Renal pelvis (tissue), 1 donor: ENCODE measurements at regions not wholly inside any gene's neighbourhood (a gene's known extent, or its start where the extent isn't known, plus 50 kb on each side); places are given as distances from the start of the nearest gene placed in this dataset.
"Not testable (repeated sequence)": the region's sequence is repeated elsewhere in the genome, so short reads cannot be mapped to it uniquely, and the experiment has no call there.

Experiments
- DNase-seq: peaks from one replicate; pipeline ENCODE4 v3.0.0-alpha.2; 2013

DNA sequence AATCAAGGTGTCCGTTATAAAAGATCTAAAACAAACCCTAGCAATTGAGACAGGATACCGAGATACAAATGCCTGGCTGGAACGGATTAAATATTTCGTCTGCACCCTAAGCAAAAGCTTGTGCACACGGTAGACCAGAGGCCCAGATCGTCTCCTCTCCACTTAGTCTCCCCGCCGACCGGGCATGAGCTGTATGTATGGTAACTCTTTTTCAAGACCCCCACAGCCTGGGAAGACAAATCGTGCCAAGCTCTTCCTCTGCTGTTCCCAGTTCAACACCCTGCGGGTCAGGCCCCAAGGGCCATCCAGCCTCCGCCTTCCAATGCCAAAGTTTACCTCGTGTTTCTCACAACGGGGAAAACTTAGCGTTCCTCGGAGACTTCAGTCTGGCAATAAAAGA is 285.7 kb upstream of the GALNT17 start:
- DNase-seq, result no peak

- no peak for DNase-seq
Observed at GRCh38 chr7:70849580-70850235, 282.2 kb upstream of the GALNT17 start.

DNA sequence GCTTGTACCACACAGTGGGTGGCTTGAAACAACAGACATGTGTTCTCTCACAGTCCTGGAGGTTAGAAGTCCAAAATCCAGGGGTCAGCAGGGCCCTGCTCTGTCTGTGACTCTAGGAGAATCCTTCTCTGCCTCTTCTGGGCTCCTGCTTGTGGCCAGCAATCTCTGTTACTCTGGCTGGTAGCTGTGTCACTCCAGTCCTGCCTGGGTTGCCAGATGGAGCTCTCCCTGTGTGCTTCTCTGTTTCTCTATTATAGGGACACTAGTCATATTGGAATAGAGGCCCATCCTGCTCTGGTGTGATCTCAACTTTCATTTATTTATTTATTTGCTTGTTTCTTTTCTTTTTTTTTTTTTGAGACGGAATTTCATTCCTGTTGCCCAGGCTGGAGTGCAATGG is 276.6 kb upstream of the GALNT17 start:
- no peak for DNase-seq

GRCh38 chr7:70856901-70857630 is 274.9 kb upstream of the GALNT17 start:
- peak; percentile 69 for DNase-seq

GRCh38 chr7:70857793-70858545 is 274.0 kb upstream of the GALNT17 start:
- no peak for DNase-seq

DNA sequence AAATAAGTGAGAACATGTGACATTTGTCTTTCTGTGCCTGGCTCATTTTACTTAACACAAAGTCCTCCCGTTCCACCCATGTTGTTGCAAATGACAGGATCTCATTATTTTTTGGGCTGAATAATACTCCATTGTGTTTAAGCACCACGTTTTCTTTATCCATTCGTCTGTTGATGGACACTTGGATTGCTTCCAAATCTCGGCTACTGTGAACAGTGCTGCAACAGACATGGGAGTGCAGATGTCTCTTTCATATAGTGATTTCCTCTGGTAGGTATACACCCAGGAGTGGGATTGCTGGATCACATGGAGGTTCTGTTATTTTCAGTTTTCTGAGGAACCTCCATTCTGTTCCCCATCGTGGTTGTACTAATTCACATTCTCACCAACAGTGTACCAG is 264.4 kb upstream of the GALNT17 start:
- DNase-seq, result no peak

- no peak for DNase-seq
Observed at GRCh38 chr7:70870349-70870748, 261.6 kb upstream of the GALNT17 start.

DNA sequence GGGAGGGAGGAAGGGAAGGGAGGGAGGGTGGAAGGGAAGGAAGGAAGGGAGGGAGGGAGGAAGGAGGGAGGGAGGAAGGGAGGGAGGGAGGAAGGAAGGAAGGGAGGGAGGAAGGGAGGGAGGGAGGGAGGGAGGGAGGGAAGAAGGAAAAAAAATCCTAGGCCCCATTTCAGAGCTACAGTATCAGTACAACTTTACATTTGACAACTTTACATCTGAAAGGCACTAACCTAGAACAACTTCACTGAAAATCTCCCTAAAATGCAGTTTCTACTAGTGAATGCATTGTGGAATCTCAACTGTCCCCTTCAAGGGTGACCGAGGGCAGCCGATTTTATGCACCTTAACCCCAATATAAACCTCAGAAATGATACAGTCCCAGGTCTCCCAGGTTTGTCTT is 259.8 kb upstream of the GALNT17 start:
- DNase-seq, result no peak

- no peak for DNase-seq
Observed at GRCh38 chr7:70881167-70881847, 250.6 kb upstream of the GALNT17 start.

- DNase-seq, result no peak
Observed at GRCh38 chr7:70883750-70884439, 248.0 kb upstream of the GALNT17 start.

DNA sequence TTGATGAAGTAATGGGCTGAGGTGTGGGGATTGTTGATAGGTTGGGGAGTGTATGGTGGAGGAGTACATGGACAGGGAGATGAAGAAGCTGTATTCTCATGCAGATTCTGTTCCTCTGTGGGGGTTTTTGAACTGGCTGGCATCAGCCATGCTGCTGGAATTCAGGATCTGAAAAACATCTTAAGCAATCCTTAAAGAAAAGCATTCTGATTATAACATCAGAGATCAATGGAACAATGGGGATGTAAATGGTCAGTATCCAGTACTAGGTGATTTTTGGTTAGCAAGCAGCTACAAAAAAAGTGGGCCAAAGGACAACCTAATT is 247.5 kb upstream of the GALNT17 start:
- no peak for DNase-seq

DNA sequence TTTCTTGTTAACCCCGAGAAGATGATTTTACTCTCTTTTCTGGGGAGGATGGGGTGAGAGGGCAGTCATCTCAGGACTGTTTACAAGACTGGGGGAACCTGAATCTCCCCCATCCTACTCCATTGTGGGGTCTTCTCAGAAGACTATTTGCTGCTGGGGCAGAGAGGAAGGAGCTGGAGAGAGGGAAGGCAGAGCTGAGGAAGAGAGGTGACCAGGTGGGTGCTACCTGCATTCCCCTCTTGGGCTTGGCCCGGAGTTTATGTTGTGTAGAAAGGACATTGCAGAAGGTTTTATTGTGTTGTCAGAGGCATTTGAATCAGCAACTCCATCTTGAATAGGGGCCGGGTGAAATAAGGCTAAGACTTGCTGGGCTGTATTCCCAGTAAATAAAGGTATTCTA is 247.1 kb upstream of the GALNT17 start:
- no peak for DNase-seq

DNA sequence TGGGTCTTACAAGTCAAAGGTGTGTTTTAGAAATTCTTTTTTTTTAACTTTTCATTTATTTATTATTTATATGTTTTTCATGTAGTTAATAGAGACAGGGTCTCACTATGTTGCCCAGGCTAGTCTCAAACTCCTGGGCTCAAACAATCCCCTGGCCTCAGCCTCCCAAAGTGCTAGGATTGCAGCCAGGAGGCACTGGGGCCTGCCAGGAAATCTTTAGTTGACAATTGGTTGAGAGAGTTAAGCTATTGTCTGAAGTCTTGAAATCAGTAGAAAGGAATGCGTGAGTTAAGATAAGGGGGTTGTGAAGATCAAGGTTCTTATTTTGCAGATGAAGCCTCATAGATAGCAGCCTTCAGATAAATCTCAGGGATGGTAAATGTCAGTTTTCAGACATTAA is 245.4 kb upstream of the GALNT17 start:
- no peak for DNase-seq

- DNase-seq, result no peak
Observed at GRCh38 chr7:70887186-70887585, 244.8 kb upstream of the GALNT17 start.

DNA sequence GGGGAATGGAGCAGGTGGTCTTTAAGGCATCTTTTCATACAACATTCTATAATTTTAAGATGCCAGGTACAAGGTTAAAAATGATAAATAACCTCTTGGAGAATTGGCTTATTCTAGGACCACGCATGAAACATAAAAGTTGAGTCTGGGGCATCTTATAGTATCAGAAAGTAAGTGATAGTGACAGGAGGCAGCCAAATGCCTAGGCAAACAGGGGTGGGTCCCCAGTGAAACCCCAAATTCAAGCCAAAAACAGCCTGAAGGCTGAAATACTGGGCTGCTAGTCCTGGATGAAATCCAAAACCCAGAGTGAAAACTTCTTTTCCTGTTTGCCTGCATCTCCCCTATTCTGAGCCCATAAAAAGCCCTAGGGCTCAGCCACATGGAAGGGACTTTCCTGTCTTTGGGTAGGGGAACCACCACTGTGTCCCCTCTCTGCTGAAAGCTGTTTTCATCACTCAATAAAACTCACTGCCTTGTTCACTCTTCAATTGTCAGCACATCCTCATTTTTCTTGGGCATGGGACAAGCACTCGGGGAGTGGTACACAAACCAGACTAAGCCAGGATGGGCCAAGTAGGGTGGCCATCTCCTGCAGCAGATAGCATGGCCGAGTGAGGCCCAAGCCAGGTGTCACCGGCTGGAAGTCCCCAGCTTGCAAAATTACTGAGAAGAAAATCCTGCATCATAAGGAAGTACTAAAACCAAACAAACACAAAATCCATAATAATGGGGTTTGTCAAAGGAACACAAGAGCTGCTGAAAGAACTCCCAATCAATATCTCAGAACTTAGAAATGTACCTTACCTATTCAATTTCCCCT is 241.6 kb upstream of the GALNT17 start:
- no peak for DNase-seq

- DNase-seq, result no peak
Observed at GRCh38 chr7:70893422-70893821, 238.5 kb upstream of the GALNT17 start.

GRCh38 chr7:70893971-70894715 is 237.8 kb upstream of the GALNT17 start:
- no peak for DNase-seq

- DNase-seq, result no peak
Observed at GRCh38 chr7:70894799-70895198, 237.1 kb upstream of the GALNT17 start.

DNA sequence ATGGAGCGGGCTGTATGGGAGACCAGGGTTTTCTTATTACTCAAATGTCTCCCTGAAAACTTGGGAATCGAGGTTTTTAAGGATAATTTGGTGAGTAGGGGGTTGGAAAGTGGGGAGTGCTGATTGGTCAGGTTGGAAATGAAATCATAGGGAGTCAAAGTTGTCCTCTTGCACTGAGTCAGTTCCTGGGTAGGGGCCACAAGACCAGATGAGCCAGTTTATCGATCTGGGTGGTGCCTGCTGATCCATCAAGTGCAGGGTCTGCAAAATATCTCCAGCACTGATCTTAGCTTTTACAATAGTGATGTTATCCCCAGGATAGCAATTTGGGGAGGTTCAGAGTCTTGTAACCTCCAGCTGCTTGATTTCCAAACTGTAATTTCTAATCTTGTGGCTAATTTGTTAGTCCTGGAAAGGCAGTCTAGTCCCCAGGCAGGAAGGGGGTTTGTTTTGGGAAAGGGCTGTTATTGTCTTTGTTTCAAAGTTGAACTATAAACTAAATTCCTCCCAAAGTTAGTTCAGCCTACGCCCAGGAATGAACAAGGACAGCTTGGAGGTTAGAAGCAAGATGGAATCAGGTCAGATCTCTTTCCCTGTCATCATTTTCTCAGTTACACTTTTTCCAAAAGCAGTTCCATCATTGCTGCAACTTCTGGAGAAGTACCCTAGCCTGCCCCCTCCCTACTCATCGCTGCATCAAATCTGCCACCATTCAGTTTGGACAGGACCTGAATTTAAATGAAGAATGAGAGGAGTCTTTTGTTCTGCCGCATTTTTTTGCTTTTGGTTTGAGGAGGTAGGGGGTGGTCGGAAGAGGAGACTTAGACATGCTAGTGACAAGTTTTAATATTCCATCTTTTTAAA is 236.4 kb upstream of the GALNT17 start:
- not testable (repeated sequence) for DNase-seq
